Astrocyte (in vitro differentiated cells and primary cell): ENCODE measurements at regions not wholly inside any gene's neighbourhood (a gene's known extent, or its start where the extent isn't known, plus 50 kb on each side); places are given as distances from the start of the nearest gene placed in this dataset.
"Not testable (repeated sequence)": the region's sequence is repeated elsewhere in the genome, so short reads cannot be mapped to it uniquely, and the experiment has no call there.

ENCODE experiments used
- DNase-seq: peaks from one replicate; pipeline ENCODE4 v3.0.0-alpha.2; 2010; ENCODE audit warnings: low read depth
- FAIRE-seq: peaks from 2 replicates; lab custom pipeline; 2011; peaks lifted over from hg19 to GRCh38; lab: Jason Lieb, UNC
- H2AFZ ChIP-seq: 2 replicates; pipeline ENCODE4 v1.6.0; 2012; ENCODE audit warnings: low read depth, low read length, inconsistent platforms
- H3K27ac ChIP-seq: 2 replicates; pipeline ENCODE4 v1.5.1; 2011; ENCODE audit warnings: low read depth, low read length, inconsistent platforms
- H3K27me3 ChIP-seq: 2 replicates; pipeline ENCODE4 v1.6.0; 2011; ENCODE audit warnings: low read length, inconsistent platforms; ENCODE audit not compliant: insufficient read depth
- H3K36me3 ChIP-seq: 2 replicates; pipeline ENCODE4 v1.5.1; 2011; ENCODE audit warnings: low read length, inconsistent platforms; ENCODE audit not compliant: insufficient read depth
- H3K4me1 ChIP-seq: 2 replicates; pipeline ENCODE4 v1.5.1; 2011; ENCODE audit warnings: low read length, inconsistent platforms; ENCODE audit not compliant: insufficient read depth
- H3K4me2 ChIP-seq: 2 replicates; pipeline ENCODE4 v1.6.0; 2012; ENCODE audit warnings: low read length, inconsistent platforms
- H3K4me3 ChIP-seq: 2 replicates; pipeline ENCODE4 v1.5.1; 2011; ENCODE audit warnings: low read depth, mild to moderate bottlenecking, low read length, inconsistent platforms; ENCODE audit not compliant: insufficient read depth
- H3K79me2 ChIP-seq: 2 replicates; pipeline ENCODE4 v1.6.0; 2012; ENCODE audit warnings: mild to moderate bottlenecking, low read length, inconsistent platforms; ENCODE audit not compliant: insufficient read depth
- H3K9ac ChIP-seq: 2 replicates; pipeline ENCODE4 v1.6.0; 2012; ENCODE audit warnings: mild to moderate bottlenecking, low read length, inconsistent platforms
- H3K9me3 ChIP-seq: 2 replicates; pipeline ENCODE4 v1.5.1; 2012; ENCODE audit warnings: low read depth, mild to moderate bottlenecking, low read length, inconsistent platforms; ENCODE audit not compliant: insufficient read depth
- H4K20me1 ChIP-seq: 2 replicates; pipeline ENCODE4 v1.6.0; 2012; ENCODE audit warnings: low read length, inconsistent platforms; ENCODE audit not compliant: insufficient read depth
- H3K27ac Mint-ChIP-seq: one replicate; pipeline ENCODE4 v1.8.0; 2021; ENCODE audit warnings: mild to moderate bottlenecking, mixed read lengths; ENCODE audit not compliant: unreplicated experiment
- H3K27me3 Mint-ChIP-seq: one replicate; pipeline ENCODE4 v1.8.0; 2021; ENCODE audit warnings: low read depth, mixed read lengths; ENCODE audit not compliant: unreplicated experiment
- H3K36me3 Mint-ChIP-seq: one replicate; pipeline ENCODE4 v1.8.0; 2021; ENCODE audit warnings: low read depth, mixed read lengths; ENCODE audit not compliant: unreplicated experiment
- H3K4me1 Mint-ChIP-seq: one replicate; pipeline ENCODE4 v1.8.0; 2021; ENCODE audit warnings: low read depth, mixed read lengths; ENCODE audit not compliant: unreplicated experiment
- H3K4me3 Mint-ChIP-seq: one replicate; pipeline ENCODE4 v1.8.0; 2021; ENCODE audit warnings: mild to moderate bottlenecking, moderate library complexity, mixed read lengths; ENCODE audit not compliant: unreplicated experiment
- H3K9me3 Mint-ChIP-seq: one replicate; pipeline ENCODE4 v1.8.0; 2021; ENCODE audit warnings: mild to moderate bottlenecking, mixed read lengths; ENCODE audit not compliant: unreplicated experiment
- EZH2 ChIP-seq: IDR thresholded peaks from 2 replicates; pipeline ENCODE4 v1.6.1; 2012; ENCODE audit warnings: mild to moderate bottlenecking, low read length, inconsistent platforms; ENCODE audit not compliant: insufficient read depth
- TF ChIP-seq, protein P1 (sequence below): IDR thresholded peaks from 2 replicates; pipeline ENCODE4 v1.5.1; 2011; ENCODE audit warnings: low read depth, mild to moderate bottlenecking, inconsistent platforms, low read length, moderate library complexity; ENCODE audit not compliant: insufficient read depth

DNA sequence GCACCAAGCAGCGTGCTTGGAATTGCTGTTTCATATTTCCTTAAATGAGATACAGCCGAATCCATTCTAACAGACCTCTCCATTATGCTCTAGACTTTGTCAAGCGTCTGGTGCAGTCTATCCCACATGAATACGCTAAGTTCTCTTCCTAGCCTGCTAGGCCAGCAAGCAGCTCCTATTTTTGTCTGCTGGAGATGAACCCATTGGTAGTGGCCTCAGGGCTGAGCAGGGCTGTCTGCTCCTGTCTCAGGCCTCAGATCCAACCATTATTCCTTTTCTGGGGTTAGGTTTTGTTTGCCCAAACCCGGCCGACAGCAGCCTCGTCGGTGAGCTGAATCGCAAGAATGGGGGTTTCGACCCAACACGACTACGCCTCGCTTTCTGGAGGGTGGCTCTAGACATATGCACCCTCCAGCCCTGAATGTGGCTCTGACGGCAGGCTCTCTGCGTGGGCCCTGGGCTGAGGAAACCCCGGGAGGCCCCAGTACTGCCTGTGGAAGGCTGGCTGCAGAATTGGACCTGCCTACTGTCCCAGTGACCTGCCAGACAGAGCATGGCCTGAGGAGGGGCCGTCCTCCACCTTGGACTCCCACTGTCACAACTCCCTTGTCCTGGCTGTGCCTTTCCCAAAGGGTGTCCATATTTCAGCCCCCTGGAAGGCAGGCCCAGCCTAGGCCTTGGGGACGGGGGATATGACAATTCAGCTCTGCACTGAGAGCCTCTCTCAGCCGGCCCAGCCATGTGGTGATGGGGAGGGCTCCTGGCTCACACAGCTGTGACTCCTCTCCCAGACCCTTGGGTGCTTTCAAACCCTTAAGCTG, 267.9 kb upstream of the TCERG1L start:
- no peaks in the 10 kb centered on the region for H3K4me1 Mint-ChIP-seq
- H2AFZ ChIP-seq: no peak overlapping the region
- no peaks in the 10 kb centered on the region for H3K79me2 ChIP-seq

GRCh38 chr10:131580076-131580652, 268.6 kb upstream of the TCERG1L start:
- Mint-ChIP-seq H3K9me3 (peaks cover 11% of the 10 kb centered on the region), H3K4me1 (no peaks in the 10 kb centered on the region), H3K27me3 (peaks cover 14% of the 10 kb centered on the region), H3K27ac (no peak overlapping the region), H3K4me3 (no peak overlapping the region), H3K36me3 (no peaks in the 10 kb centered on the region)
- Histone ChIP-seq H3K9ac (no peak overlapping the region), H3K4me2 (no peak overlapping the region), H3K79me2 (no peaks in the 10 kb centered on the region), H3K4me3 (no peak overlapping the region), H4K20me1 (no peaks in the 10 kb centered on the region), H3K27ac (no peak overlapping the region), H3K36me3 (no peaks in the 10 kb centered on the region), H3K4me1 (no peaks in the 10 kb centered on the region), H3K9me3 (peaks cover 3% of the 10 kb centered on the region), H2AFZ (no peak overlapping the region), H3K27me3 (no peaks in the 10 kb centered on the region)
- TF ChIP-seq, protein P1, sequence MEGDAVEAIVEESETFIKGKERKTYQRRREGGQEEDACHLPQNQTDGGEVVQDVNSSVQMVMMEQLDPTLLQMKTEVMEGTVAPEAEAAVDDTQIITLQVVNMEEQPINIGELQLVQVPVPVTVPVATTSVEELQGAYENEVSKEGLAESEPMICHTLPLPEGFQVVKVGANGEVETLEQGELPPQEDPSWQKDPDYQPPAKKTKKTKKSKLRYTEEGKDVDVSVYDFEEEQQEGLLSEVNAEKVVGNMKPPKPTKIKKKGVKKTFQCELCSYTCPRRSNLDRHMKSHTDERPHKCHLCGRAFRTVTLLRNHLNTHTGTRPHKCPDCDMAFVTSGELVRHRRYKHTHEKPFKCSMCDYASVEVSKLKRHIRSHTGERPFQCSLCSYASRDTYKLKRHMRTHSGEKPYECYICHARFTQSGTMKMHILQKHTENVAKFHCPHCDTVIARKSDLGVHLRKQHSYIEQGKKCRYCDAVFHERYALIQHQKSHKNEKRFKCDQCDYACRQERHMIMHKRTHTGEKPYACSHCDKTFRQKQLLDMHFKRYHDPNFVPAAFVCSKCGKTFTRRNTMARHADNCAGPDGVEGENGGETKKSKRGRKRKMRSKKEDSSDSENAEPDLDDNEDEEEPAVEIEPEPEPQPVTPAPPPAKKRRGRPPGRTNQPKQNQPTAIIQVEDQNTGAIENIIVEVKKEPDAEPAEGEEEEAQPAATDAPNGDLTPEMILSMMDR: no peak
- no peak for TF ChIP-seq EZH2
- no peak for FAIRE-seq
- DNase-seq: no peak

More for the DNA sequence above, 267.9 kb upstream of the TCERG1L start:
- Histone ChIP-seq H3K4me1 (no peaks in the 10 kb centered on the region), H3K9me3 (peaks cover 3% of the 10 kb centered on the region), H3K9ac (no peak overlapping the region), H4K20me1 (no peaks in the 10 kb centered on the region), H3K4me3 (no peak overlapping the region), H3K36me3 (no peaks in the 10 kb centered on the region), H3K27me3 (no peaks in the 10 kb centered on the region), H3K27ac (no peak overlapping the region), H3K4me2 (no peak overlapping the region)
- DNase-seq (no peak), FAIRE-seq (no peak)
- TF ChIP-seq, protein P1: no peak
- no peak for TF ChIP-seq EZH2
- no peak overlapping the region for H3K27ac Mint-ChIP-seq
- H3K4me3 Mint-ChIP-seq: no peak overlapping the region
- H3K27me3 Mint-ChIP-seq: peaks cover 11% of the 10 kb centered on the region
- H3K36me3 Mint-ChIP-seq: no peaks in the 10 kb centered on the region
- H3K9me3 Mint-ChIP-seq: peaks cover 8% of the 10 kb centered on the region

DNA sequence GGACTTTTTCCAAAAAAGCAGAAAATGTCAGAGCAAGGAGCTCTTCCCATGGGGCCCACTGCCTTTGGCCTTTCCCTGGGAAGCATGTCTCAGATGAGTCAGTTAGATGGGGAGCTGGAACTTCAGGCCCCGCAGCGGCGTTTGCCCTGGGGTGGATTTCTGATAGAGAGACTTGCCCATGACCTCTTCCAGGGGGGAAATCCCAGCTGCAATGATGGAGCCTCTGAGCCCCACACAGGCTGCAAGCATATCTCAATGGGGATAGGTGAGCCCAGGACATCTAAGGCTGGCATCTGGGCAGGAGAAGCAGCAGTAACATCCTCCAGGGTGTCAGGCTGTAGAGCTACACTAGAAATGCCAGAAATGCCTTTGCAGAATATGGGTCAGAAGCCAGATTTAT, 269.2 kb upstream of the TCERG1L start:
- no peak overlapping the region for H3K27ac Mint-ChIP-seq
- no peaks in the 10 kb centered on the region for H3K36me3 Mint-ChIP-seq
- H3K4me3 Mint-ChIP-seq: no peak overlapping the region
- H3K79me2 ChIP-seq: no peaks in the 10 kb centered on the region
- H3K9me3 Mint-ChIP-seq: peaks cover 10% of the 10 kb centered on the region
- H3K4me3 ChIP-seq: no peak overlapping the region
- peaks cover 14% of the 10 kb centered on the region for H3K27me3 Mint-ChIP-seq
- DNase-seq (no peak), FAIRE-seq (no peak)
- no peak for TF ChIP-seq EZH2
- TF ChIP-seq, protein P1: no peak
- no peak overlapping the region for H2AFZ ChIP-seq
- H3K4me1 ChIP-seq: no peaks in the 10 kb centered on the region
- H3K27ac ChIP-seq: no peak overlapping the region
- no peaks in the 10 kb centered on the region for H3K27me3 ChIP-seq
- H3K4me2 ChIP-seq: no peak overlapping the region
- no peak overlapping the region for H3K9ac ChIP-seq
- no peaks in the 10 kb centered on the region for H4K20me1 ChIP-seq
- peaks cover 3% of the 10 kb centered on the region for H3K9me3 ChIP-seq
- H3K4me1 Mint-ChIP-seq: no peaks in the 10 kb centered on the region
- no peaks in the 10 kb centered on the region for H3K36me3 ChIP-seq

DNA sequence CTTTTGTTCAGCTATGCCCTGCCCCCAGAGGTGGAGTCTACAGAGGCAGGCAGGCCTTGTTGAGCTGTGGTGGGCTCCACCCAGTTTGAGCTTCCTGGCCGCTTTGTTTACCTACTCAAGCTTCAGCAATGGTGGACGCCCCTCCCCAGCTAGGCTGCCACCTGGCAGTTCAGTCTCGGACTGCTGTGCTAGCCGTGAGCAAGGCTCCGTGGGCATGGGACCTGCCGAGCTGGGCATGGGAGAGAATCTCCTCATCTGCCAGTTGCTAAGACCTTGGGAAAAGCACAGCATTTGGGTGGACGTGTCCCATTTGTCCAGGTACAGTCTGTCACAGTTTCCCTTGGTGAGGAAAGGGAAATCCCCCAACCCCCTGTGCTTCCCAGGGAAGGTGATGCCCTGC, 270.0 kb upstream of the TCERG1L start:
- not testable (repeated sequence) for H3K36me3 Mint-ChIP-seq, H3K36me3 ChIP-seq, H3K4me3 ChIP-seq, H3K79me2 ChIP-seq, DNase-seq, H3K4me3 Mint-ChIP-seq, H3K9me3 Mint-ChIP-seq, H3K27ac ChIP-seq, H3K27ac Mint-ChIP-seq, H3K9ac ChIP-seq, H4K20me1 ChIP-seq, H3K4me2 ChIP-seq, H3K27me3 ChIP-seq, H3K4me1 Mint-ChIP-seq, H3K4me1 ChIP-seq, FAIRE-seq, H2AFZ ChIP-seq, H3K9me3 ChIP-seq
- H3K27me3 Mint-ChIP-seq: peaks cover 15% of the 10 kb centered on the region
